H1 (cell line): ENCODE measurements at regions not wholly inside any gene's neighbourhood (a gene's known extent, or its start where the extent isn't known, plus 50 kb on each side); places are given as distances from the start of the nearest gene placed in this dataset.

Experiments used
- CTCF ChIA-PET: fragments of 300-600 bp; sonication (Branson Sonifier 250); formaldehyde crosslinking; loops from one replicate; lab custom pipeline; 2021; ENCODE audit not compliant: partially characterized antibody; lab: Charles Lee
- POLR2A ChIA-PET: fragments of 300-600 bp; sonication (Branson Sonifier 250); formaldehyde crosslinking; loops from one replicate; lab custom pipeline; 2021; ENCODE audit warnings: inconsistent platforms; ENCODE audit not compliant: partially characterized antibody; lab: Charles Lee
- DNase-seq, 2 experiments: peaks; one replicate each; pipeline versions ENCODE4 v3.0.0 to v3.0.0-alpha.2; 2010 to 2022; ENCODE audit warnings: low spot score in 2 of 2, low read depth in 1 of 2, mixed read lengths in 1 of 2
- FAIRE-seq: peaks from 2 replicates; lab custom pipeline; 2011; peaks lifted over from hg19 to GRCh38; lab: Jason Lieb, UNC
- H2AFZ ChIP-seq: 2 replicates; pipeline ENCODE4 v1.8.1; 2012; ENCODE audit warnings: low read length, inconsistent platforms
- H2AK5ac ChIP-seq: 2 replicates; pipeline ENCODE4 v1.6.1; 2013; ENCODE audit warnings: low read depth, low read length
- H2BK120ac ChIP-seq: replicated peaks from 2 replicates; pipeline ENCODE3; 2013; ENCODE audit warnings: low read depth, low read length, inconsistent platforms
- H2BK12ac ChIP-seq: 2 replicates; pipeline ENCODE4 v1.6.1; 2013; ENCODE audit warnings: low read depth, low read length
- H2BK15ac ChIP-seq: 2 replicates; pipeline ENCODE4 v1.6.1; 2013; ENCODE audit warnings: low read length
- H2BK20ac ChIP-seq: 2 replicates; pipeline ENCODE4 v1.6.1; 2013; ENCODE audit warnings: low read length
- H2BK5ac ChIP-seq: 2 replicates; pipeline ENCODE4 v1.6.1; 2013; ENCODE audit warnings: low read depth, low read length
- H3K14ac ChIP-seq: 2 replicates; pipeline ENCODE4 v1.6.1; 2013; ENCODE audit warnings: inconsistent platforms; ENCODE audit not compliant: insufficient read length
- H3K18ac ChIP-seq: 2 replicates; pipeline ENCODE4 v1.6.1; 2013; ENCODE audit warnings: low read length; ENCODE audit errors: extremely low read depth
- H3K23ac ChIP-seq: 2 replicates; pipeline ENCODE4 v1.6.1; 2013; ENCODE audit warnings: inconsistent platforms; ENCODE audit not compliant: insufficient read length
- H3K23me2 ChIP-seq: 2 replicates; pipeline ENCODE4 v1.6.1; 2013; ENCODE audit warnings: low read depth, low read length
- H3K27ac ChIP-seq: 2 replicates; pipeline ENCODE4 v1.6.1; 2011; ENCODE audit warnings: low read depth, low read length, inconsistent platforms
- H3K27me3 ChIP-seq, 4 experiments: replicated peaks in 1 of 4; 1 replicate in 1 of 4; 2 replicates in 3 of 4; pipeline versions ENCODE4 v1.6.1 to v1.8.1; 2011 to 2013; ENCODE audit warnings: low read length in 3 of 4, mild to moderate bottlenecking in 3 of 4, inconsistent platforms in 2 of 4, mixed read lengths in 2 of 4, moderate library complexity in 1 of 4; ENCODE audit not compliant: control insufficient read depth in 3 of 4, insufficient read depth in 3 of 4; ENCODE audit errors: extremely low read depth in 1 of 4
- H3K36me3 ChIP-seq, 4 experiments: 2 replicates each; pipeline versions ENCODE4 v1.6.1 to v1.8.1; 2011 to 2013; ENCODE audit warnings: mild to moderate bottlenecking in 4 of 4, low read length in 3 of 4, moderate library complexity in 2 of 4, control low read depth in 1 of 4, inconsistent platforms in 1 of 4; ENCODE audit not compliant: insufficient read depth in 4 of 4, control insufficient read depth in 2 of 4
- H3K4ac ChIP-seq: replicated peaks from 2 replicates; pipeline ENCODE3; 2013; ENCODE audit warnings: low read length, low read depth, mixed read lengths, inconsistent platforms; ENCODE audit not compliant: insufficient read length
- H3K4me1 ChIP-seq, 4 experiments: replicated peaks in 1 of 4; 1 replicate in 1 of 4; 2 replicates in 3 of 4; pipeline versions ENCODE4 v1.6.1 to v1.8.1; 2011 to 2013; ENCODE audit warnings: low read length in 3 of 4, inconsistent platforms in 2 of 4, mixed read lengths in 1 of 4; ENCODE audit not compliant: insufficient read depth in 4 of 4, control insufficient read depth in 3 of 4
- H3K4me2 ChIP-seq, 2 experiments: 2 replicates each; pipeline versions ENCODE4 v1.6.1 to v1.8.1; 2011 to 2013; ENCODE audit warnings: low read depth in 2 of 2, low read length in 2 of 2, control low read depth in 1 of 2, inconsistent platforms in 1 of 2, mild to moderate bottlenecking in 1 of 2; ENCODE audit not compliant: insufficient read depth in 1 of 2
- H3K4me3 ChIP-seq, 4 experiments: fragments of 200-600, 300-600 bp in 1 of 4; sonication (generic), shearing (Covaris generic), sonication (Bioruptor Twin) in 1 of 4; 2 replicates each; pipeline versions ENCODE4 v1.5.1 to v1.8.1; 2011 to 2016; ENCODE audit warnings: low read length in 4 of 4, low read depth in 3 of 4, control low read depth in 2 of 4, inconsistent platforms in 2 of 4, mild to moderate bottlenecking in 2 of 4, mixed read lengths in 1 of 4, moderate library complexity in 1 of 4; ENCODE audit not compliant: insufficient read depth in 2 of 4; ENCODE audit errors: extremely low read depth in 1 of 4
- H3K56ac ChIP-seq: replicated peaks from 2 replicates; pipeline ENCODE3; 2013; ENCODE audit warnings: low read depth, mild to moderate bottlenecking, mixed read lengths, low read length, inconsistent platforms; ENCODE audit not compliant: insufficient read length
- H3K79me1 ChIP-seq: 2 replicates; pipeline ENCODE4 v1.6.1; 2013; ENCODE audit warnings: low read depth, low read length, control low read depth
- H3K79me2 ChIP-seq, 2 experiments: 2 replicates each; pipeline versions ENCODE4 v1.6.1 to v1.8.1; 2012 to 2013; ENCODE audit warnings: low read length in 2 of 2, mild to moderate bottlenecking in 2 of 2, inconsistent platforms in 1 of 2; ENCODE audit not compliant: insufficient read depth in 2 of 2, control insufficient read depth in 1 of 2
- H3K9ac ChIP-seq, 4 experiments: replicated peaks in 1 of 4; 1 replicate in 1 of 4; 2 replicates in 3 of 4; pipeline versions ENCODE4 v1.6.1 to v1.8.1; 2011 to 2013; ENCODE audit warnings: low read depth in 3 of 4, low read length in 3 of 4, control low read depth in 2 of 4, mild to moderate bottlenecking in 2 of 4, moderate library complexity in 2 of 4, inconsistent platforms in 1 of 4; ENCODE audit errors: extremely low read depth in 1 of 4
- H3K9me3 ChIP-seq, 2 experiments: 2 replicates each; pipeline versions ENCODE4 v1.6.1 to v1.8.1; 2012 to 2013; ENCODE audit warnings: mild to moderate bottlenecking in 2 of 2, moderate library complexity in 2 of 2, control low read depth in 1 of 2, inconsistent platforms in 1 of 2, low read depth in 1 of 2, low read length in 1 of 2, mixed read lengths in 1 of 2; ENCODE audit not compliant: insufficient read depth in 2 of 2
- H4K20me1 ChIP-seq, 2 experiments: replicated peaks in 1 of 2; 2 replicates each; pipeline versions ENCODE3 to v1.8.1; 2011 to 2013; ENCODE audit warnings: inconsistent platforms in 2 of 2, low read length in 2 of 2, mild to moderate bottlenecking in 1 of 2; ENCODE audit not compliant: insufficient read depth in 2 of 2, control insufficient read depth in 1 of 2
- H4K5ac ChIP-seq: 2 replicates; pipeline ENCODE4 v1.6.1; 2013; ENCODE audit warnings: low read length, low read depth, mixed read lengths, inconsistent platforms; ENCODE audit not compliant: insufficient read length
- H4K8ac ChIP-seq: 2 replicates; pipeline ENCODE4 v1.8.0; 2013; ENCODE audit warnings: mild to moderate bottlenecking, moderate library complexity, low read length, inconsistent platforms; ENCODE audit not compliant: insufficient read depth; ENCODE audit errors: extremely low read depth
- H4K91ac ChIP-seq: replicated peaks from 2 replicates; pipeline ENCODE3; 2013; ENCODE audit warnings: low read length, mixed read lengths, inconsistent platforms; ENCODE audit not compliant: insufficient read length
- ATF2 ChIP-seq: IDR thresholded peaks from 2 replicates; pipeline ENCODE4 v1.6.1; 2012; ENCODE audit warnings: low read length, inconsistent platforms
- FOSL1 ChIP-seq: IDR thresholded peaks from 2 replicates; pipeline ENCODE4 v1.6.1; 2011; ENCODE audit warnings: mild to moderate bottlenecking, low read depth, low read length, moderate library complexity; ENCODE audit not compliant: insufficient read depth
- POU5F1 ChIP-seq: IDR thresholded peaks from 2 replicates; pipeline ENCODE4 v1.6.1; 2011; ENCODE audit warnings: low read depth, mild to moderate bottlenecking, low read length, moderate library complexity
- SP2 ChIP-seq: IDR thresholded peaks from 2 replicates; pipeline ENCODE4 v1.6.1; 2012; ENCODE audit warnings: mild to moderate bottlenecking, low read length, inconsistent platforms
- SRF ChIP-seq: IDR thresholded peaks from 2 replicates; pipeline ENCODE4 v1.6.1; 2011; ENCODE audit warnings: mild to moderate bottlenecking, low read depth, low read length, moderate library complexity
- WGBS, 2 experiments: shearing (Covaris generic) in 1 of 2; methylation state at CpG; one replicate each; pipeline versions ENCODE4 v1.1.6 to v1.1.7; 2013 to 2015; ENCODE audit warnings: low lambda C conversion rate in 2 of 2, mixed read lengths in 2 of 2, inconsistent platforms in 1 of 2, low coverage in 1 of 2, missing lambda C conversion rate in 1 of 2; ENCODE audit not compliant: insufficient replicate concordance in 2 of 2, insufficient coverage in 1 of 2, insufficient read length in 1 of 2; ENCODE audit errors: extremely low coverage in 1 of 2, missing lambda C conversion rate in 1 of 2; 5-methylcytosine and 5-hydroxymethylcytosine counted together

- Histone ChIP-seq H3K9me3 (no peaks in the 10 kb centered on the region), H4K8ac (no peak overlapping the region), H3K27me3 (no peaks in the 10 kb centered on the region), H3K9ac (no peak overlapping the region), H3K56ac (no peak overlapping the region), H3K36me3 (no peaks in the 10 kb centered on the region), H3K4me2 (no peak overlapping the region), H2BK15ac (no peak overlapping the region), H4K5ac (no peak overlapping the region), H3K14ac (no peak overlapping the region), H4K91ac (no peak overlapping the region), H3K4me1 (no peaks in the 10 kb centered on the region), H3K23me2 (no peaks in the 10 kb centered on the region), H2BK12ac (no peak overlapping the region), H2AK5ac (no peak overlapping the region), H3K4ac (no peak overlapping the region), H3K79me1 (no peaks in the 10 kb centered on the region), H2BK20ac (no peak overlapping the region), H3K79me2 (no peaks in the 10 kb centered on the region), H3K4me3 (no peak overlapping the region), H3K23ac (no peak overlapping the region), H2BK5ac (no peak overlapping the region), H3K27ac (no peak overlapping the region), H2AFZ (no peak overlapping the region), H3K18ac (no peak overlapping the region), H2BK120ac (no peak overlapping the region), H4K20me1 (no peaks in the 10 kb centered on the region)
- no peak for FAIRE-seq
- WGBS, 2 experiments = 89% methylated on average over 4 of the region's 4 CpGs; no CpG with 5 or more reads in 1 of the 2 experiments
- no peak for DNase-seq
- ChIA-PET CTCF (interaction anchor here (0.7 kb wide), 1 partner anchor 42 kb away, joined by 3 read pairs; no protein-coding TSS in a partner anchor), POLR2A (no interaction called here)
- TF ChIP-seq POU5F1 (no peak), ATF2 (no peak), FOSL1 (no peak), SP2 (no peak), SRF (no peak)
Measured at GRCh38 chr4:123209436-123209835, 187.2 kb upstream of the SPRY1 start.
